ENCODE measurements at regions not wholly inside any gene's neighbourhood (a gene's known extent, or its start where the extent isn't known, plus 50 kb on each side); places are given as distances from the start of the nearest gene placed in this dataset.

DNA sequence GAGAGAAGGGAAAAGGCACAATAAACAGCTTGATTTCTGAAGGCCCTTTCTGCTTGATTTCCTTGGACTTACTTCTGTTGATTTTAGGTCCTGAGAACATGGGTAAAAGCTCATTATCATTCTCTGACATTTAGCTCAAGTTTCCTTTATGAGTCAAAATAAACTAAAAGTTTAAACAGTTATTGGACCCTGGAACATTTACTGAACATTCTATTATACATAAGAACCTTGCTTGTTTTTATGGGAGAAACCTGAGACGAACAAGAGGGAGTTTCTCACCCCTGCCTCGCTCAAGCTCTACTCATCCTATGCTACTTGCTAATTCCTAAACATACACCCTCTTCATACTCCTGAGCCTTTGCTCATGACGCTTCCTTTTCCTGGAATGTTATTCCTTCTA lies 538.3 kb upstream of the PKN2 start:
- WGBS, 2 experiments (ENCODE audit: insufficient coverage in 1 of 2, insufficient read length in 1 of 2), result 73 to 87% methylated on average over 1 to 3 of the region's 3 CpGs

DNA sequence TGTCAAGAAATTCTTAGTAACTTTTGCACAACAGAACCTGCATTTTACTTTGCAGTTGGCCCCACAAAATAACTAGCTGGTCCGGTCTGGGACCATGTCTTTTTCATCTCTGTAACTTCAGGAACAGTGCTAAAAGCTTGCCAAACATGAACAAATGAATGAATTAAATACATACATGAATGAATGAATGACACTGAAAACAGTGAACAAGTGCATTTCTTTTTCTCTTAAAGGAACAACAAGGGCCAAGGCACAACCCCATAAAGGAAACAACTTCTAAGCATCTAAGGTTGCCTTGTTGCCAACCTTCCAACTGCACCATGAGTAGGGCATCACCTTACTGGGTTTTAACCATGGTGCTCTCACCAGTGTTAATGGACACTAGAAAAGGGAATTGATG lies 534.4 kb upstream of the PKN2 start:
- no peaks in the 10 kb centered on the region for H3K4me1 Mint-ChIP-seq
- no peak for DNase-seq
- H3K9ac ChIP-seq (ENCODE audit: extremely low read depth, low read length, poor library complexity, severe bottlenecking), result no peak overlapping the region
- no peaks in the 10 kb centered on the region for H3K27me3 Mint-ChIP-seq (ENCODE audit: insufficient read depth)
- H3K4me1 ChIP-seq (ENCODE audit: control insufficient read depth, insufficient read depth, low read length), result no peaks in the 10 kb centered on the region
- no peak overlapping the region for H3K27ac Mint-ChIP-seq
- H3K4me3 ChIP-seq (ENCODE audit: low read length), result no peak overlapping the region
- WGBS, 2 experiments (ENCODE audit: insufficient coverage in 1 of 2, insufficient read length in 1 of 2), result 63 to 100% methylated on average over 1 of the region's 1 CpG
- no peak overlapping the region for H3K4me3 Mint-ChIP-seq
- TF ChIP-seq, protein P1, sequence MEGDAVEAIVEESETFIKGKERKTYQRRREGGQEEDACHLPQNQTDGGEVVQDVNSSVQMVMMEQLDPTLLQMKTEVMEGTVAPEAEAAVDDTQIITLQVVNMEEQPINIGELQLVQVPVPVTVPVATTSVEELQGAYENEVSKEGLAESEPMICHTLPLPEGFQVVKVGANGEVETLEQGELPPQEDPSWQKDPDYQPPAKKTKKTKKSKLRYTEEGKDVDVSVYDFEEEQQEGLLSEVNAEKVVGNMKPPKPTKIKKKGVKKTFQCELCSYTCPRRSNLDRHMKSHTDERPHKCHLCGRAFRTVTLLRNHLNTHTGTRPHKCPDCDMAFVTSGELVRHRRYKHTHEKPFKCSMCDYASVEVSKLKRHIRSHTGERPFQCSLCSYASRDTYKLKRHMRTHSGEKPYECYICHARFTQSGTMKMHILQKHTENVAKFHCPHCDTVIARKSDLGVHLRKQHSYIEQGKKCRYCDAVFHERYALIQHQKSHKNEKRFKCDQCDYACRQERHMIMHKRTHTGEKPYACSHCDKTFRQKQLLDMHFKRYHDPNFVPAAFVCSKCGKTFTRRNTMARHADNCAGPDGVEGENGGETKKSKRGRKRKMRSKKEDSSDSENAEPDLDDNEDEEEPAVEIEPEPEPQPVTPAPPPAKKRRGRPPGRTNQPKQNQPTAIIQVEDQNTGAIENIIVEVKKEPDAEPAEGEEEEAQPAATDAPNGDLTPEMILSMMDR (conservative IDR thresholded peaks at IDR 0.05), result no peak
- H3K9me3 Mint-ChIP-seq, result no peaks in the 10 kb centered on the region
- no peaks in the 10 kb centered on the region for H3K27me3 ChIP-seq (ENCODE audit: control insufficient read depth, insufficient read depth, low read length, poor library complexity, severe bottlenecking)
- H3K9me3 ChIP-seq (ENCODE audit: control insufficient read depth, low read length), result no peaks in the 10 kb centered on the region
- no peaks in the 10 kb centered on the region for H3K36me3 Mint-ChIP-seq (ENCODE audit: low read depth)
- H3K27ac ChIP-seq (ENCODE audit: low read depth, low read length), result no peak overlapping the region
- no peaks in the 10 kb centered on the region for H3K36me3 ChIP-seq (ENCODE audit: control insufficient read depth, insufficient read depth, low read length)

More for the DNA sequence above, 538.3 kb upstream of the PKN2 start:
- Mint-ChIP-seq H3K27me3 (ENCODE audit: insufficient read depth) (no peaks in the 10 kb centered on the region), H3K4me1 (no peaks in the 10 kb centered on the region), H3K36me3 (ENCODE audit: low read depth) (no peaks in the 10 kb centered on the region), H3K9me3 (no peaks in the 10 kb centered on the region), H3K4me3 (no peak overlapping the region), H3K27ac (no peak overlapping the region)
- TF ChIP-seq, protein P1 (conservative IDR thresholded peaks at IDR 0.05), result no peak
- H3K27ac ChIP-seq (ENCODE audit: low read depth, low read length), result no peak overlapping the region
- H3K36me3 ChIP-seq (ENCODE audit: control insufficient read depth, insufficient read depth, low read length), result no peaks in the 10 kb centered on the region
- DNase-seq, result no peak
- H3K4me3 ChIP-seq (ENCODE audit: low read length), result no peak overlapping the region
- H3K27me3 ChIP-seq (ENCODE audit: control insufficient read depth, insufficient read depth, low read length, poor library complexity, severe bottlenecking), result no peaks in the 10 kb centered on the region
- no peak overlapping the region for H3K9ac ChIP-seq (ENCODE audit: extremely low read depth, low read length, poor library complexity, severe bottlenecking)
- H3K4me1 ChIP-seq (ENCODE audit: control insufficient read depth, insufficient read depth, low read length), result no peaks in the 10 kb centered on the region
- no peaks in the 10 kb centered on the region for H3K9me3 ChIP-seq (ENCODE audit: control insufficient read depth, low read length)

DNA sequence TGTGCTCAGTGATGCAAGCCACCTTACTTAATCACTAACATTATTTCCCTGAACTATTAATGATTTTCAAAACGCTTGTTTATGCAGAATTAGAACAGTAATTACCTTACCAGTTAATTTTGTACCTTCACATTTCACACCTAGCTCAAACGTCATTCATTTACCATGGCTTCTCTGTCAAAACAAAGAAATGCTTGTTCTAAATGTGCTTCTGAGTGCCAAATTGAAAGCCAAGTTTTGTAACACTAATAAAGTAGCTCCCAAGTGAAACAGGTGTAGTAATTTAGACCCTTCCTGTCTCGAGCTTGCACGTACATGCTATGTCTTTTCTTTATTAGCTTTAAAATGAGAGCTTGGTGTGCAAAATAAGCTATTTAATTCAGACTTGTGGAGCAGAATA lies 533.7 kb upstream of the PKN2 start:
- no peaks in the 10 kb centered on the region for H3K27me3 ChIP-seq (ENCODE audit: control insufficient read depth, insufficient read depth, low read length, poor library complexity, severe bottlenecking)
- Mint-ChIP-seq H3K4me1 (no peaks in the 10 kb centered on the region), H3K27ac (no peak overlapping the region), H3K36me3 (ENCODE audit: low read depth) (no peaks in the 10 kb centered on the region), H3K27me3 (ENCODE audit: insufficient read depth) (no peaks in the 10 kb centered on the region), H3K9me3 (no peaks in the 10 kb centered on the region), H3K4me3 (no peak overlapping the region)
- no peaks in the 10 kb centered on the region for H3K4me1 ChIP-seq (ENCODE audit: control insufficient read depth, insufficient read depth, low read length)
- no peak overlapping the region for H3K9ac ChIP-seq (ENCODE audit: extremely low read depth, low read length, poor library complexity, severe bottlenecking)
- H3K4me3 ChIP-seq (ENCODE audit: low read length), result no peak overlapping the region
- WGBS, 2 experiments (ENCODE audit: insufficient coverage in 1 of 2, insufficient read length in 1 of 2), result 85% methylated on average over 4 of the region's 4 CpGs
- no peaks in the 10 kb centered on the region for H3K9me3 ChIP-seq (ENCODE audit: control insufficient read depth, low read length)
- H3K36me3 ChIP-seq (ENCODE audit: control insufficient read depth, insufficient read depth, low read length), result no peaks in the 10 kb centered on the region
- no peak for DNase-seq
- no peak overlapping the region for H3K27ac ChIP-seq (ENCODE audit: low read depth, low read length)
- TF ChIP-seq, protein P1 (conservative IDR thresholded peaks at IDR 0.05), result no peak
